H9 (cell line): ENCODE measurements at regions not wholly inside any gene's neighbourhood (a gene's known extent, or its start where the extent isn't known, plus 50 kb on each side); places are given as distances from the start of the nearest gene placed in this dataset.
A peak's percentile ranks its signal among the peaks of the same experiment; 100 is the strongest.

Experiments
- DNase-seq: peaks from one replicate; pipeline ENCODE4 v3.0.0-alpha.2; 2017
- H2AFZ ChIP-seq: one replicate; pipeline ENCODE4 v1.6.1; 2013; ENCODE audit warnings: mild to moderate bottlenecking, low read length, control low read depth, moderate library complexity
- H2AK5ac ChIP-seq: 2 replicates; pipeline ENCODE4 v1.6.1; 2013; ENCODE audit warnings: low read length, control low read depth, mixed read lengths; ENCODE audit not compliant: insufficient read length
- H2BK120ac ChIP-seq: one replicate; pipeline ENCODE4 v1.6.1; 2013; ENCODE audit warnings: low read depth, mild to moderate bottlenecking, low read length, control low read depth, inconsistent platforms; ENCODE audit not compliant: poor library complexity, severe bottlenecking
- H2BK12ac ChIP-seq: 2 replicates; pipeline ENCODE4 v1.6.1; 2013; ENCODE audit warnings: low read length, control low read depth, mixed read lengths, low read depth; ENCODE audit not compliant: insufficient read length
- H2BK15ac ChIP-seq: 2 replicates; pipeline ENCODE4 v1.6.1; 2013; ENCODE audit warnings: low read depth, low read length, control low read depth
- H2BK20ac ChIP-seq: one replicate; pipeline ENCODE4 v1.6.1; 2013; ENCODE audit warnings: low read depth, mild to moderate bottlenecking, low read length, control low read depth, inconsistent platforms; ENCODE audit not compliant: poor library complexity, severe bottlenecking
- H2BK5ac ChIP-seq: 2 replicates; pipeline ENCODE4 v1.6.1; 2013; ENCODE audit warnings: low read length, control low read depth, mixed read lengths; ENCODE audit not compliant: insufficient read length
- H3K14ac ChIP-seq: 2 replicates; pipeline ENCODE4 v1.6.1; 2013; ENCODE audit warnings: low read length, control low read depth; ENCODE audit not compliant: insufficient read depth
- H3K18ac ChIP-seq: 2 replicates; pipeline ENCODE4 v1.6.1; 2013; ENCODE audit warnings: low read depth, mild to moderate bottlenecking, mixed read lengths, low read length, control low read depth; ENCODE audit not compliant: insufficient read length
- H3K23ac ChIP-seq: 2 replicates; pipeline ENCODE4 v1.6.1; 2013; ENCODE audit warnings: low read length, control low read depth, mixed read lengths, low read depth; ENCODE audit not compliant: insufficient read length
- H3K23me2 ChIP-seq: 2 replicates; pipeline ENCODE4 v1.6.1; 2013; ENCODE audit warnings: low read depth, mild to moderate bottlenecking, mixed read lengths, low read length, control low read depth; ENCODE audit not compliant: insufficient read length, poor library complexity, severe bottlenecking
- H3K27ac ChIP-seq: 2 replicates; pipeline ENCODE4 v1.5.1; 2013; ENCODE audit warnings: low read length, control low read depth, mixed read lengths, low read depth; ENCODE audit not compliant: insufficient read length
- H3K27me3 ChIP-seq: 2 replicates; pipeline ENCODE4 v1.6.1; 2013; ENCODE audit warnings: low read length, control low read depth, inconsistent platforms; ENCODE audit not compliant: insufficient read depth
- H3K4ac ChIP-seq: 2 replicates; pipeline ENCODE4 v1.6.1; 2013; ENCODE audit warnings: low read depth, mild to moderate bottlenecking, control low read depth, inconsistent platforms, low read length, moderate library complexity
- H3K4me1 ChIP-seq: 2 replicates; pipeline ENCODE4 v1.6.1; 2013; ENCODE audit warnings: low read length, control low read depth, inconsistent platforms; ENCODE audit not compliant: insufficient read depth
- H3K4me2 ChIP-seq: 2 replicates; pipeline ENCODE4 v1.6.1; 2013; ENCODE audit warnings: low read length, control low read depth, mixed read lengths; ENCODE audit not compliant: insufficient read length, insufficient read depth
- H3K56ac ChIP-seq: 2 replicates; pipeline ENCODE4 v1.6.1; 2013; ENCODE audit warnings: low read depth, mild to moderate bottlenecking, mixed read lengths, low read length, control low read depth; ENCODE audit not compliant: insufficient read length
- H3K79me1 ChIP-seq: 2 replicates; pipeline ENCODE4 v1.6.1; 2013; ENCODE audit warnings: low read depth, mild to moderate bottlenecking, moderate library complexity, low read length, control low read depth, inconsistent platforms; ENCODE audit not compliant: insufficient read depth, poor library complexity, severe bottlenecking
- H3K79me2 ChIP-seq: 2 replicates; pipeline ENCODE4 v1.6.1; 2013; ENCODE audit warnings: low read length, control low read depth, inconsistent platforms; ENCODE audit not compliant: insufficient read depth
- H3K9ac ChIP-seq: 2 replicates; pipeline ENCODE4 v1.6.1; 2013; ENCODE audit warnings: low read length, control low read depth, mixed read lengths; ENCODE audit not compliant: insufficient read length; ENCODE audit errors: extremely low read depth
- H3K9me3 ChIP-seq: one replicate; pipeline ENCODE4 v1.6.1; 2013; ENCODE audit warnings: low read depth, low read length, inconsistent platforms; ENCODE audit not compliant: control insufficient read depth
- H3T11ph ChIP-seq: one replicate; pipeline ENCODE4 v1.6.1; 2013; ENCODE audit warnings: mild to moderate bottlenecking, low read length, control low read depth, inconsistent platforms
- H4K20me1 ChIP-seq: one replicate; pipeline ENCODE4 v1.6.1; 2013; ENCODE audit not compliant: control insufficient read depth, insufficient read length, insufficient read depth
- H4K5ac ChIP-seq: 2 replicates; pipeline ENCODE4 v1.6.1; 2013; ENCODE audit warnings: low read depth, mild to moderate bottlenecking, mixed read lengths, low read length, control low read depth; ENCODE audit not compliant: insufficient read length
- H4K8ac ChIP-seq: replicated peaks from 2 replicates; pipeline ENCODE4 v1.6.1; 2013; ENCODE audit warnings: low read length, control low read depth, mixed read lengths, low read depth; ENCODE audit not compliant: insufficient read length
- H4K91ac ChIP-seq: 2 replicates; pipeline ENCODE4 v1.6.1; 2013; ENCODE audit warnings: low read depth, mild to moderate bottlenecking, moderate library complexity, mixed read lengths, low read length, control low read depth; ENCODE audit not compliant: insufficient read length
- H3K27ac Mint-ChIP-seq, 3 experiments: 2 replicates in 2 of 3; 3 replicates in 1 of 3; pipeline ENCODE4 v1.8.0; 2020 to 2021; ENCODE audit warnings: mixed read lengths in 3 of 3, mild to moderate bottlenecking in 1 of 3, moderate library complexity in 1 of 3
- H3K27me3 Mint-ChIP-seq: 2 replicates; pipeline ENCODE4 v1.8.0; 2021; ENCODE audit warnings: low read depth, mild to moderate bottlenecking, moderate library complexity, mixed read lengths
- H3K36me3 Mint-ChIP-seq, 3 experiments: 2 replicates in 2 of 3; 3 replicates in 1 of 3; pipeline ENCODE4 v1.8.0; 2020 to 2021; ENCODE audit warnings: low read depth in 3 of 3, mixed read lengths in 3 of 3; ENCODE audit not compliant: insufficient read depth in 1 of 3
- H3K4me1 Mint-ChIP-seq, 2 experiments: 2 replicates each; pipeline ENCODE4 v1.8.0; 2020; ENCODE audit warnings: mixed read lengths in 2 of 2
- H3K4me3 Mint-ChIP-seq, 2 experiments: 2 replicates in 1 of 2; 3 replicates in 1 of 2; pipeline ENCODE4 v1.8.0; 2020 to 2021; ENCODE audit warnings: mild to moderate bottlenecking in 2 of 2, mixed read lengths in 2 of 2, moderate library complexity in 1 of 2
- H3K9me3 Mint-ChIP-seq, 2 experiments: 2 replicates in 1 of 2; 3 replicates in 1 of 2; pipeline ENCODE4 v1.8.0; 2020; ENCODE audit warnings: mild to moderate bottlenecking in 2 of 2, mixed read lengths in 2 of 2, moderate library complexity in 1 of 2
- WGBS: extraction: QIAGEN DNeasy Blood & Tissue Kit; methylation state at CpG from one replicate; pipeline ENCODE4 v1.1.7; 2013; ENCODE audit warnings: missing lambda C conversion rate, low lambda C conversion rate, mixed read lengths; ENCODE audit not compliant: insufficient read length; ENCODE audit errors: extremely low coverage; 5-methylcytosine and 5-hydroxymethylcytosine counted together
- TF ChIP-seq, protein P1 (sequence below): fragments of 200-600 bp; sonication (generic); conservative IDR thresholded peaks from 3 replicates; pipeline ENCODE4 v1.8.0; 2021; ENCODE audit warnings: antibody characterized with exemption, mild to moderate bottlenecking

GRCh38 chr9:89805571-89806292, 200.9 kb downstream of the GADD45G start:
- Mint-ChIP-seq H3K9me3 (no peaks in the 10 kb centered on the region; a peak in 1 of 5 replicates), H3K27ac (peak overlapping the region in 1 of 3 experiments; percentile 39; a peak in 1 of 7 replicates), H3K4me3 (no peak overlapping the region), H3K27me3 (peaks cover 22% of the 10 kb centered on the region), H3K36me3 (peaks cover 0 to 4% (median 0%) of the 10 kb centered on the region in 3 experiments; a peak in 3 of 7 replicates), H3K4me1 (peaks cover 54 to 59% of the 10 kb centered on the region in 2 experiments)
- Histone ChIP-seq H3K4ac (no peak overlapping the region), H3K4me1 (peaks cover 13% of the 10 kb centered on the region; the same call in 1 of the 2 replicates), H3K56ac (no peak overlapping the region), H2BK12ac (no peak overlapping the region), H2AFZ (no peak overlapping the region), H4K8ac (no peak overlapping the region), H3K18ac (no peak overlapping the region), H4K5ac (no peak overlapping the region), H2AK5ac (no peak overlapping the region), H3K4me2 (no peak overlapping the region), H2BK120ac (no peak overlapping the region), H2BK5ac (no peak overlapping the region), H3K27ac (no peak overlapping the region), H3K23ac (no peak overlapping the region), H2BK15ac (no peak overlapping the region), H3K23me2 (no peaks in the 10 kb centered on the region), H3K9ac (no peak overlapping the region), H3K79me2 (no peaks in the 10 kb centered on the region), H3K27me3 (no peaks in the 10 kb centered on the region), H2BK20ac (no peak overlapping the region), H3K9me3 (no peaks in the 10 kb centered on the region), H4K91ac (no peak overlapping the region), H4K20me1 (no peaks in the 10 kb centered on the region), H3T11ph (no peak overlapping the region), H3K79me1 (no peaks in the 10 kb centered on the region), H3K14ac (0 out of 2 replicates have a peak overlapping the region, but pooled peaks have one; percentile 5)
- DNase-seq = no peak
- WGBS = no CpG with 5 or more reads among the region's 10 CpGs
- TF ChIP-seq, protein P1, sequence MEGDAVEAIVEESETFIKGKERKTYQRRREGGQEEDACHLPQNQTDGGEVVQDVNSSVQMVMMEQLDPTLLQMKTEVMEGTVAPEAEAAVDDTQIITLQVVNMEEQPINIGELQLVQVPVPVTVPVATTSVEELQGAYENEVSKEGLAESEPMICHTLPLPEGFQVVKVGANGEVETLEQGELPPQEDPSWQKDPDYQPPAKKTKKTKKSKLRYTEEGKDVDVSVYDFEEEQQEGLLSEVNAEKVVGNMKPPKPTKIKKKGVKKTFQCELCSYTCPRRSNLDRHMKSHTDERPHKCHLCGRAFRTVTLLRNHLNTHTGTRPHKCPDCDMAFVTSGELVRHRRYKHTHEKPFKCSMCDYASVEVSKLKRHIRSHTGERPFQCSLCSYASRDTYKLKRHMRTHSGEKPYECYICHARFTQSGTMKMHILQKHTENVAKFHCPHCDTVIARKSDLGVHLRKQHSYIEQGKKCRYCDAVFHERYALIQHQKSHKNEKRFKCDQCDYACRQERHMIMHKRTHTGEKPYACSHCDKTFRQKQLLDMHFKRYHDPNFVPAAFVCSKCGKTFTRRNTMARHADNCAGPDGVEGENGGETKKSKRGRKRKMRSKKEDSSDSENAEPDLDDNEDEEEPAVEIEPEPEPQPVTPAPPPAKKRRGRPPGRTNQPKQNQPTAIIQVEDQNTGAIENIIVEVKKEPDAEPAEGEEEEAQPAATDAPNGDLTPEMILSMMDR = no peak
